OCI-LY3 (cell line): ENCODE measurements at regions not wholly inside any gene's neighbourhood (a gene's known extent, or its start where the extent isn't known, plus 50 kb on each side); places are given as distances from the start of the nearest gene placed in this dataset.

Source experiments
- EZH2phosphoT487 ChIP-seq: fragments of 200-600 bp; shearing (Covaris generic); IDR thresholded peaks from 2 replicates; pipeline ENCODE4 v1.6.1; 2018; ENCODE audit warnings: antibody characterized with exemption, mixed run types, low read depth
- TF ChIP-seq, protein P1 (sequence below): fragments of 200-600, 300-600 bp; sonication (generic); IDR thresholded peaks from 2 replicates; pipeline ENCODE4 v1.5.1; 2014; ENCODE audit warnings: antibody characterized with exemption, low read length, low read depth

DNA sequence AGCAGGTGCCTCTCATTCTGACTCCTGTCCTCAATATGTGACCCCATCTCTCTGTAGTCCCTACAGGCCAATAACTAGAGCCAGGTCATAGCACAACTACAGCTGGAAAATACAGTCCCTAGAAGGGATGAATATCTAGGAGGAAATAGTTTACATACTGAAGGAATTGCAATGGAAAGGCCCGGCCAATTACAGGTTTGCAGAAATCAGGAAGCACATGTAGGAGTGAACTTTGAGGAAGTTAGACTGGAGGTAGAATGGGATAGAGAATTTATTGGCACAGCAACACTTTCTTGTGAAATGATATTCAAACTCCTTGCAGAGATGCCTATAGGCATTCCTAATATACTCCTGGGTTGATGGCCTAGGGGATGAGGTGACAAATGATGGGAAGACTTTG, 257.3 kb downstream of the GRIN2B start:
- TF ChIP-seq, protein P1, sequence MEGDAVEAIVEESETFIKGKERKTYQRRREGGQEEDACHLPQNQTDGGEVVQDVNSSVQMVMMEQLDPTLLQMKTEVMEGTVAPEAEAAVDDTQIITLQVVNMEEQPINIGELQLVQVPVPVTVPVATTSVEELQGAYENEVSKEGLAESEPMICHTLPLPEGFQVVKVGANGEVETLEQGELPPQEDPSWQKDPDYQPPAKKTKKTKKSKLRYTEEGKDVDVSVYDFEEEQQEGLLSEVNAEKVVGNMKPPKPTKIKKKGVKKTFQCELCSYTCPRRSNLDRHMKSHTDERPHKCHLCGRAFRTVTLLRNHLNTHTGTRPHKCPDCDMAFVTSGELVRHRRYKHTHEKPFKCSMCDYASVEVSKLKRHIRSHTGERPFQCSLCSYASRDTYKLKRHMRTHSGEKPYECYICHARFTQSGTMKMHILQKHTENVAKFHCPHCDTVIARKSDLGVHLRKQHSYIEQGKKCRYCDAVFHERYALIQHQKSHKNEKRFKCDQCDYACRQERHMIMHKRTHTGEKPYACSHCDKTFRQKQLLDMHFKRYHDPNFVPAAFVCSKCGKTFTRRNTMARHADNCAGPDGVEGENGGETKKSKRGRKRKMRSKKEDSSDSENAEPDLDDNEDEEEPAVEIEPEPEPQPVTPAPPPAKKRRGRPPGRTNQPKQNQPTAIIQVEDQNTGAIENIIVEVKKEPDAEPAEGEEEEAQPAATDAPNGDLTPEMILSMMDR: no peak
- TF ChIP-seq EZH2phosphoT487: no peak
